Brain microvascular endothelial cell (primary cell): ENCODE measurements at regions not wholly inside any gene's neighbourhood (a gene's known extent, or its start where the extent isn't known, plus 50 kb on each side); places are given as distances from the start of the nearest gene placed in this dataset.
A peak's percentile ranks its signal among the peaks of the same experiment; 100 is the strongest.

Experiments
- DNase-seq: peaks from one replicate; pipeline ENCODE4 v3.0.0-alpha.2; 2020
- H3K27ac ChIP-seq: fragments of 250-450 bp; sonication (Bioruptor Pico); 2 replicates; pipeline ENCODE4 v1.5.1; 2020; ENCODE audit warnings: mild to moderate bottlenecking, moderate library complexity
- H3K27me3 ChIP-seq: fragments of 250-450 bp; sonication (Bioruptor Pico); replicated peaks from 2 replicates; pipeline ENCODE4 v1.5.1; 2020; ENCODE audit warnings: mild to moderate bottlenecking
- H3K36me3 ChIP-seq: fragments of 250-450 bp; sonication (Bioruptor Pico); replicated peaks from 2 replicates; pipeline ENCODE4 v1.5.1; 2020; ENCODE audit warnings: mild to moderate bottlenecking
- H3K4me3 ChIP-seq: 2 replicates; pipeline ENCODE4 v1.5.1; 2011; ENCODE audit warnings: low read depth, mild to moderate bottlenecking, control low read depth, low read length, moderate library complexity
- in situ Hi-C: cut with HindIII; loops from 2 replicates; pipeline ENCODE4 v1.10.0; 2017; ENCODE audit warnings: low sequenced_read_pairs, low pct_ligation_motif_present
- TF ChIP-seq, protein P1 (sequence below): IDR thresholded peaks from 2 replicates; pipeline ENCODE4 v1.5.1; 2011; ENCODE audit warnings: low read depth, mild to moderate bottlenecking, moderate library complexity, low read length, control low read depth, inconsistent platforms; ENCODE audit errors: missing control alignments

DNA sequence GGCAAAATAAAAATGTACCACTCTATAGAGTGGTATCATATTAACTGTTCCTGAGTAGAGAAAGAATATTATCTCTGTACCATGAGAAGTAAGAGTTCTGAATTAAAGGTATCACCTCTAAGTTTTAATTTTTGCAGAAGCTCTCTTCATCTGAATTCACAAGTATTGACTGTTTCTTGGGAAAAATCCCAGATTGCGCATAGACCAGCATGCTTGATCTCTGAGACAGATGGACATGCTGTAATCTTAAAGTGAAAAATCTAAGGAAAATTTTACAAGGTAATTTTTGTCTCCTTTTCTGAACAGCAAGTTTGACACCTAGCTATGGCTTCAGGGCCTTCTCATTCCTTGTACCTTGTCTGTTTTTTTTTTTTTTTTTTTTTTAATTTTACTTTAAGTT is 1050.7 kb upstream of the RBFOX1 start:
- no peak overlapping the region for H3K4me3 ChIP-seq
- H3K36me3 ChIP-seq, result no peaks in the 10 kb centered on the region
- DNase-seq, result no peak
- H3K27ac ChIP-seq, result no peak overlapping the region
- in situ Hi-C loops, result no loop called here
- H3K27me3 ChIP-seq, result no peaks in the 10 kb centered on the region
- TF ChIP-seq, protein P1, sequence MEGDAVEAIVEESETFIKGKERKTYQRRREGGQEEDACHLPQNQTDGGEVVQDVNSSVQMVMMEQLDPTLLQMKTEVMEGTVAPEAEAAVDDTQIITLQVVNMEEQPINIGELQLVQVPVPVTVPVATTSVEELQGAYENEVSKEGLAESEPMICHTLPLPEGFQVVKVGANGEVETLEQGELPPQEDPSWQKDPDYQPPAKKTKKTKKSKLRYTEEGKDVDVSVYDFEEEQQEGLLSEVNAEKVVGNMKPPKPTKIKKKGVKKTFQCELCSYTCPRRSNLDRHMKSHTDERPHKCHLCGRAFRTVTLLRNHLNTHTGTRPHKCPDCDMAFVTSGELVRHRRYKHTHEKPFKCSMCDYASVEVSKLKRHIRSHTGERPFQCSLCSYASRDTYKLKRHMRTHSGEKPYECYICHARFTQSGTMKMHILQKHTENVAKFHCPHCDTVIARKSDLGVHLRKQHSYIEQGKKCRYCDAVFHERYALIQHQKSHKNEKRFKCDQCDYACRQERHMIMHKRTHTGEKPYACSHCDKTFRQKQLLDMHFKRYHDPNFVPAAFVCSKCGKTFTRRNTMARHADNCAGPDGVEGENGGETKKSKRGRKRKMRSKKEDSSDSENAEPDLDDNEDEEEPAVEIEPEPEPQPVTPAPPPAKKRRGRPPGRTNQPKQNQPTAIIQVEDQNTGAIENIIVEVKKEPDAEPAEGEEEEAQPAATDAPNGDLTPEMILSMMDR, result no peak

DNA sequence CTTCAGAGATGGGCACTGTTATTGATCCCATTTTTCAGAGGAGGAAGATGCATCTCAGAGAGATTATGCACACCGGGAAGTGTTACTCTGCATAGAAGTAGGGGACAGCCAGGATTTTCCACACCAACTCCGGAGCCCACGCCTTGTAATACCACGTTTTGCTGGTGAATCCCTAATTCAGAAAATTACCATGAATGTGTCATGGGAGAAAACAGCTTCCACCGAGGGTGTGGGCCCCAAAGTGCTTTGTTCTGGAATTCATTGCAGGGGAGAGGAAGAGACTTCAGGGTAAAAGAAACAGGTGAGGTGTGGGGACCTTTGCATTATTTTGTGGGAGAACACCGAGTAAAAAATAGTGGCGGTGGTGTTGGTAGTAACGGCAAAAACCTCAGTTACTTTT is 1051.4 kb upstream of the RBFOX1 start:
- H3K4me3 ChIP-seq, result no peak overlapping the region
- no peak overlapping the region for H3K27ac ChIP-seq
- TF ChIP-seq, protein P1, result no peak
- no peak for DNase-seq
- H3K36me3 ChIP-seq, result no peaks in the 10 kb centered on the region
- no peaks in the 10 kb centered on the region for H3K27me3 ChIP-seq
- in situ Hi-C loops, result no loop called here

DNA sequence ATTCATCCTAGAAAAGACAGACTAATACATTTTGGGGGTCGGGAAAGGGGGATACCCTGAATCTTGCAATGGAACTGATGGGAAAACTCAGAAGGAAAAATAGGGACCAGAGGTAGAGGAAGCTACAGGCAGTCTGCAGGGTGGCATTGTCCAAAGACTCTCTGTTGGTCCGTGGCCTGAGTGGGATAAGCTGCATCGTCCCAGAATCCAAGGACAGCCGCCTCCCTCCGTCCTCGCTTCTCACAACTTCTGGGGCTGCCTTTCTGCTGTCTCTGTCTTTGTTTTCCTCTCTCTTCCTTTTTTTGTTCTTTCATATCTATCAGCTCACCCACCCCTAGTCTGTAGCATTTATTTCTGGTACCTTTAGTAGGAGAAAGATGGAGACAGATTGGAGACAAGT is 1052.6 kb upstream of the RBFOX1 start:
- no peak for DNase-seq
- Histone ChIP-seq H3K36me3 (no peaks in the 10 kb centered on the region), H3K4me3 (no peak overlapping the region), H3K27me3 (no peaks in the 10 kb centered on the region), H3K27ac (no peak overlapping the region)
- TF ChIP-seq, protein P1, result no peak
- in situ Hi-C loops, result no loop called here

DNA sequence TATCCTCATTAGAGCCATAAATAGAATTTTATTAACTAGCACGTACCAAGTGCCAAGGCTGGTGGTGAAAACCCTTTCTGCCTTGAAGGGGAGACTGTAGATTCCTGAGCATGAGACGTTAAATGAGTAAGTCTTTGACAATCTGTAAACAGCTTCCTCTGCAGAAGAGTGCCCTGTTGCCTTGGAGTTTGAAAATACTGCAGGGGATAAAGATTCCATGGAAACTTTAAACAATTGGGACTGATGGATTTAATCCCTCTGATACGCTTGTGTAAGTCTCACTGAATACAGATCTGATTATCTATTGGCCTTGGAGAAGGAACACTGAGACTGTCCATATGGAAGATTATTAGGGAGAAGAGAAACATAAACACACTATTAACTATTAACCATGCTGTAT is 1053.4 kb upstream of the RBFOX1 start:
- Histone ChIP-seq H3K27me3 (no peaks in the 10 kb centered on the region), H3K27ac (peak overlapping the region; percentile 42), H3K36me3 (no peaks in the 10 kb centered on the region), H3K4me3 (no peak overlapping the region)
- TF ChIP-seq, protein P1, result no peak
- peak; percentile 56 for DNase-seq
- in situ Hi-C loops, result no loop called here

DNA sequence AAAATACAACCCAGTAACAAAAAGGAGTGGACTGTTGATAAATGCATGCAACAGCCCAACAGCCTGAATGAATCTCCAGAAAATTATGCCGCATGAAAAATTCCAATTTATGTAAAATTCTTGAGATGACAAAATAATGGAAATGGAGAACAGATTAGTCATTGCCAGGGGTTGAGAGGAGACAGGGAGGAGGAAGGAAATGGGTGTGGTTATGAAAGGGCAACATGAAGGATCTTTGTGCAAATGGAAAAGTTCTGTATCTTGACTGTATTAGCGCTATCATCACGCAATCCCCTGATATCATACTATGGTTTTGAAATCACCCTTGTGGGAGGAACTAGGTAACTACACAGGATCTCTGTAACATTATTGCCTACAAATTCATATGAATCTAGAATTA is 1058.3 kb upstream of the RBFOX1 start:
- Histone ChIP-seq H3K27ac (peak overlapping the region; percentile 86), H3K27me3 (no peaks in the 10 kb centered on the region), H3K36me3 (no peaks in the 10 kb centered on the region), H3K4me3 (no peak overlapping the region)
- TF ChIP-seq, protein P1, result no peak
- DNase-seq, result peak; percentile 84
- in situ Hi-C loops, result no loop called here

DNA sequence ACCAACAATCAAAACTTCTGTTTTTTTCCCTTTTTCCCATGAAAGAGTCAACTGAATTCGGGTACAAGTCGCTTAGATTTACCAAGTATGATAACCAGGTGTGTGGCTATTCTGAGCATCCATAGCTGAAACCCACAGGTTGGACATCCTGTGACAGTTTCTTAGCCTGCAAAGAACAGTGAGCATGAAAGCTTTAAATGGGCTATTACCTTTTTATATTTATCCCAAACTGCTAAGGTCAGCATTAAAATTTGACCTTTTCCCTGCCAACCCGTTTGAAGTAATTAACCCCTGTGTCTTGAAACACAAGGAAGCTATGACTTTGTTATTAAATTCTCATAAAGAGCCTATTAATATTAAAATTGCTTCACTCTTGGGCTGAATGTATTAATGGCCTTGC is 1065.0 kb upstream of the RBFOX1 start:
- in situ Hi-C loops, result no loop called here
- no peak overlapping the region for H3K4me3 ChIP-seq
- TF ChIP-seq, protein P1, result no peak
- H3K27me3 ChIP-seq, result no peaks in the 10 kb centered on the region
- no peaks in the 10 kb centered on the region for H3K36me3 ChIP-seq
- no peak overlapping the region for H3K27ac ChIP-seq
- DNase-seq, result no peak
